IgD-negative memory B cell (primary cell): ENCODE measurements at regions not wholly inside any gene's neighbourhood (a gene's known extent, or its start where the extent isn't known, plus 50 kb on each side); places are given as distances from the start of the nearest gene placed in this dataset.
A peak's percentile ranks its signal among the peaks of the same experiment; 100 is the strongest.

Experiments used
- H3K27ac Mint-ChIP-seq, 3 donors: one replicate each; pipeline ENCODE4 v1.8.0; 2020 to 2022; ENCODE audit warnings: mild to moderate bottlenecking in 3 of 3, mixed read lengths in 3 of 3, moderate library complexity in 1 of 3
- H3K27me3 Mint-ChIP-seq: one replicate; pipeline ENCODE4 v1.8.0; 2021; ENCODE audit warnings: mixed read lengths
- H3K36me3 Mint-ChIP-seq: one replicate; pipeline ENCODE4 v1.8.0; 2020; ENCODE audit warnings: mild to moderate bottlenecking, mixed read lengths
- H3K4me1 Mint-ChIP-seq, 3 donors: one replicate each; pipeline ENCODE4 v1.8.0; 2020 to 2022; ENCODE audit warnings: mixed read lengths in 3 of 3, mild to moderate bottlenecking in 1 of 3
- H3K4me3 Mint-ChIP-seq, 4 donors: one replicate each; pipeline ENCODE4 v1.8.0; 2020 to 2022; ENCODE audit warnings: mild to moderate bottlenecking in 4 of 4, mixed read lengths in 4 of 4, moderate library complexity in 3 of 4
- H3K9me3 Mint-ChIP-seq, 3 donors: one replicate each; pipeline ENCODE4 v1.8.0; 2020 to 2021; ENCODE audit warnings: mixed read lengths in 3 of 3, mild to moderate bottlenecking in 1 of 3

DNA sequence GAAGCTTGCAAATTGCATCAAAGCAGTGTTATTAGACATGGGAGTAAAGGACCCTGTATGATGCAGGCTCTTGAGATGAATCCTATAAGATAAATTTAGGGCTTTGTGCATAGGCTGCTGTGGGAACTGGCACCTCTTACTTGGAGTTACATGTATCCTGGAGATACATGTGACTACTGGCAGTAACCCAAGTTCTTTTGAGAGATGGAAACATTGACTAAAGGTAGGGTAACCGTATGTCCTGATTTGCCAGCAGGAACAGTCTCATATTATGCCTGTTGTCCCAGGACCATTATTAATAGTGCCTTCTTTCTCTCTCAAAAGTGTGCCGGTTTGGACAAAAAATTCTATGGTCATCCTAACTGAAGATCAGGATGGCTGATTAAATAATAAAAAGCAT is 195.4 kb downstream of the LACC1 start:
- Mint-ChIP-seq H3K27me3 (peaks cover 1% of the 10 kb centered on the region), H3K36me3 (peaks cover 3% of the 10 kb centered on the region), H3K4me3 (no peak overlapping the region), H3K27ac (no peak overlapping the region), H3K4me1 (no peaks in the 10 kb centered on the region), H3K9me3 (peaks cover 6 to 13% (median 7%) of the 10 kb centered on the region in 3 donors)

DNA sequence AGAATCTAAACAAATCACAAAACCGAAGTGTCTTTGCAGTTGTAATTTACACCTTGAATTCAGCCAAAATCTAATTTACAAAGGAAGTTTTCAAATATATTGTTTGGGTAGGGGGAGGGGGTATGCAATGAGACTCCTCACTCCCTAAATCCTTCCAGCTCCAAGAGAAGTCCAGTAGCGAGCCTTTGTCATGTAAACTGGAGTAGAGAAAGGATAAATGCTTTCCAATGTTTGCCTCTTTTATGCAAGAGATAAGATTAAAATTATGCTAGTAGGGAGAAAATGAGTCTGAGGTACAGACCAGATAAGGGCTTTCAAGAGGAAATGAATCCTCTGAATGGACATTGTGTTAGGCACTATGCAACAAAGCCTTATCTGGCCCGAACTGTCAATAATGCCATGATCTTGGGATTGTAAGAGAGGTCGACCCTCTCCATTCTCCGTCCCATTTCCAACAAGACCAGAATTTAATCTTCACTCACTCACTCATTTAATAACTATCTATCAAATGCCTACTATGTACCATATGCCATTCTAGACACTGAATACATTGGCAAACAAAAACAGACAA is 199.2 kb downstream of the LACC1 start:
- H3K27me3 Mint-ChIP-seq = peaks cover 1% of the 10 kb centered on the region
- H3K27ac Mint-ChIP-seq = no peak overlapping the region
- H3K4me1 Mint-ChIP-seq = no peaks in the 10 kb centered on the region
- no peak overlapping the region for H3K4me3 Mint-ChIP-seq
- peaks cover 3% of the 10 kb centered on the region for H3K36me3 Mint-ChIP-seq
- peaks cover 0 to 8% (median 5%) of the 10 kb centered on the region in 3 donors for H3K9me3 Mint-ChIP-seq

GRCh38 chr13:44079413-44080205 is 199.9 kb downstream of the LACC1 start:
- H3K9me3 Mint-ChIP-seq = peaks cover 0 to 8% (median 5%) of the 10 kb centered on the region in 3 donors
- no peaks in the 10 kb centered on the region for H3K4me1 Mint-ChIP-seq
- H3K36me3 Mint-ChIP-seq = no peaks in the 10 kb centered on the region
- H3K4me3 Mint-ChIP-seq = no peak overlapping the region
- H3K27me3 Mint-ChIP-seq = peaks cover 2% of the 10 kb centered on the region
- H3K27ac Mint-ChIP-seq = no peak overlapping the region

GRCh38 chr13:44084146-44084545 is 204.4 kb downstream of the LACC1 start:
- Mint-ChIP-seq H3K9me3 (peaks cover 0 to 8% (median 5%) of the 10 kb centered on the region in 3 donors), H3K4me1 (peaks cover 0 to 1% (median 0%) of the 10 kb centered on the region in 3 donors), H3K27me3 (peaks cover 8% of the 10 kb centered on the region), H3K4me3 (no peak overlapping the region), H3K27ac (no peak overlapping the region), H3K36me3 (peaks cover 4% of the 10 kb centered on the region)

GRCh38 chr13:44086389-44086788 is 206.7 kb downstream of the LACC1 start:
- no peak overlapping the region for H3K27ac Mint-ChIP-seq
- H3K27me3 Mint-ChIP-seq = peaks cover 7% of the 10 kb centered on the region
- H3K36me3 Mint-ChIP-seq = peaks cover 5% of the 10 kb centered on the region
- H3K9me3 Mint-ChIP-seq = peaks cover 0 to 11% (median 5%) of the 10 kb centered on the region in 3 donors
- H3K4me1 Mint-ChIP-seq = peaks cover 5 to 6% (median 5%) of the 10 kb centered on the region in 3 donors
- no peak overlapping the region for H3K4me3 Mint-ChIP-seq

DNA sequence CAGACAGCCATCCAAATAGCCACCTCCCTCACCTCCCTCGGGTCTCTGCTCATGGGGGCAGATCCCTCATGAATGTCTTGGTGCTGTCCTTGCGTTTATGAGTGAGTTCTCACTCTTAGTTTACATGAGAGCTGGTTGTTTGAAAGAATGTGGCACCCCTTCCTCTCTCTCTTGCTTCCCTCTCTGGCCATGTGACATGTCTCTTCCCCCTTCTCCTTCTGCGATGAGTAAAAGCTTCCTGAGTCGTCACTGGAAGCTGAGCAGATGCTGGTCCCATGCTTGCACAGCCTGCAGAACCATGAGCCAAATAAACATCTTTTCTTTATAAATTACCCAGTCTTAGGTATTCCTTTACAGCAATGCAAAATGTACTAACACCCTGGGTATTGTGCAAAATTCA is 208.7 kb downstream of the LACC1 start:
- peaks cover 7% of the 10 kb centered on the region for H3K27me3 Mint-ChIP-seq
- peaks cover 0 to 4% (median 0%) of the 10 kb centered on the region in 3 donors for H3K9me3 Mint-ChIP-seq
- peaks cover 5 to 6% (median 5%) of the 10 kb centered on the region in 3 donors for H3K4me1 Mint-ChIP-seq
- peak overlapping the region in 1 of 4 donors; percentile 56 for H3K4me3 Mint-ChIP-seq
- H3K27ac Mint-ChIP-seq = no peak overlapping the region
- peaks cover 5% of the 10 kb centered on the region for H3K36me3 Mint-ChIP-seq

DNA sequence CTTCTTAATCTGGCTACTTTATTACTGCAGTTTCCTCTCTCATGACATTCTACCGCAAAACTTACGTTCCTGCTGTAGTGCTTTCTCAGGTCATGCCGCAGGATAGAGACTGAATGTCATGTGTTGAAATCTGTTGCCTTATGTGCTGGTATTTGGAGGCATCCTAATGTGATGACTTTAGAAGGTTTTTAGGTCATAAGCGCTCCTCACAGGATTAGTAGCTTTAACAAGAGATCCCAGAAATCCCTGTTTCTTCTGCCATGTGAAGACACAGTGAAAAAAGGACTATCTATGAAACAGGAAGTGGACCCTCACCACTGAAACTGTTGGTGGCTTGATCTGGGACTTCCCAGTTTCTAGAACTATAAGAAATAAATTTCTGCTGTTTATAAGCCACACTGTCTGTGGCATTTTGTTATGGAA is 209.3 kb downstream of the LACC1 start:
- Mint-ChIP-seq H3K27me3 (peaks cover 7% of the 10 kb centered on the region), H3K27ac (no peak overlapping the region), H3K4me3 (no peak overlapping the region), H3K9me3 (peaks cover 0 to 4% (median 0%) of the 10 kb centered on the region in 3 donors), H3K4me1 (peaks cover 5 to 6% (median 5%) of the 10 kb centered on the region in 3 donors), H3K36me3 (peaks cover 5% of the 10 kb centered on the region)

GRCh38 chr13:44089452-44089851 is 209.7 kb downstream of the LACC1 start:
- Mint-ChIP-seq H3K4me1 (peaks cover 5 to 6% (median 5%) of the 10 kb centered on the region in 3 donors), H3K36me3 (peaks cover 5% of the 10 kb centered on the region), H3K27ac (no peak overlapping the region), H3K27me3 (peaks cover 10% of the 10 kb centered on the region), H3K9me3 (peaks cover 0 to 4% (median 0%) of the 10 kb centered on the region in 3 donors), H3K4me3 (no peak overlapping the region)

DNA sequence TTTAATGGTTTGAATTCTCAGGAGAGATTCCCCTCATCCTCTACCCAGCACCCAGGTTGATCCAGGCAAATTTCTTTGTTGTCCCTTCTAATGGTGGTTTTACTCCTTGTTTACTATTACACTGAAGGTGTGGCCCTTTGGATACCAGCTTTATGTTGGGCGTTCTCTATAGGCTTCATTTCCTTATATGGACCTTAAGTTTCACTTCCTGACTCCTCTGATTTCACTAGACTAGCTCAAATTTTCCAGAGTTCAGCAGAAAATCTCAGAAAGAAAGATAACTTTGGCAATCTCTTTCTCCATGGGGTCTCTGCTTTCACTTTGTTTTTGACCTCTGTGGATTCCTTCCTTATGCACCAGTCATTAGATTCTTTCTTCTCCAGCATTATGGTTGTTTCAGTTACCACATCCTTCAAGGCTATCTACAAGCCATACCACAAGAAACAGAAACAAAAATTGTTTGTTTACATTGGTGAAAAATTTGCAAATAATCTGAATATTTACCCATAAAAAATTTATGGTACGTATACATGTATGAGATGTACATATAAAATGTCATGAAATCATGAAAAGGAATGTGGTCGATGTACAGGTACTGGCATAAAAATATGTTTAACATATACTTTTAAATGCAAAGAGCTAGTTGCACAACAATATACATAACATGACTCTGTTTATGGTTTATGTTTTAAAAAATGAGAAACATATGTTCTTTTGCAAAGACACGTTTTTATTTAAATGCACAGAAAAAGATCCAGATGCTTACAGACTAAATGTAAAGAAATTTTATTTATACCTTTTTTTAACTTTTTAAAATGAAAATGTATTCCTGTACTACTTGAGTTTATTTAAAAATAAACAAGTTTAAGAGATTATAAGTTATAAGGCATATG is 212.6 kb downstream of the LACC1 start:
- H3K27ac Mint-ChIP-seq = no peak overlapping the region
- H3K4me1 Mint-ChIP-seq = peaks cover 5 to 6% (median 5%) of the 10 kb centered on the region in 3 donors
- peaks cover 1% of the 10 kb centered on the region for H3K36me3 Mint-ChIP-seq
- peaks cover 14% of the 10 kb centered on the region for H3K27me3 Mint-ChIP-seq
- H3K9me3 Mint-ChIP-seq = peaks cover 0 to 4% (median 0%) of the 10 kb centered on the region in 3 donors
- no peak overlapping the region for H3K4me3 Mint-ChIP-seq

- H3K4me3 Mint-ChIP-seq = no peak overlapping the region
- peaks cover 11% of the 10 kb centered on the region for H3K27me3 Mint-ChIP-seq
- peaks cover 0 to 4% (median 0%) of the 10 kb centered on the region in 3 donors for H3K9me3 Mint-ChIP-seq
- H3K36me3 Mint-ChIP-seq = peaks cover 1% of the 10 kb centered on the region
- H3K4me1 Mint-ChIP-seq = peaks cover 5 to 6% (median 5%) of the 10 kb centered on the region in 3 donors
- no peak overlapping the region for H3K27ac Mint-ChIP-seq
These were observed 214.2 kb downstream of the LACC1 start for GRCh38 chr13:44093607-44094564.

- H3K27me3 Mint-ChIP-seq = peaks cover 11% of the 10 kb centered on the region
- no peaks in the 10 kb centered on the region for H3K36me3 Mint-ChIP-seq
- H3K9me3 Mint-ChIP-seq = peaks cover 2 to 7% (median 6%) of the 10 kb centered on the region in 3 donors
- no peaks in the 10 kb centered on the region for H3K4me1 Mint-ChIP-seq
- no peak overlapping the region for H3K4me3 Mint-ChIP-seq
- H3K27ac Mint-ChIP-seq = no peak overlapping the region
These were observed 217.2 kb downstream of the LACC1 start for GRCh38 chr13:44096901-44097300.

DNA sequence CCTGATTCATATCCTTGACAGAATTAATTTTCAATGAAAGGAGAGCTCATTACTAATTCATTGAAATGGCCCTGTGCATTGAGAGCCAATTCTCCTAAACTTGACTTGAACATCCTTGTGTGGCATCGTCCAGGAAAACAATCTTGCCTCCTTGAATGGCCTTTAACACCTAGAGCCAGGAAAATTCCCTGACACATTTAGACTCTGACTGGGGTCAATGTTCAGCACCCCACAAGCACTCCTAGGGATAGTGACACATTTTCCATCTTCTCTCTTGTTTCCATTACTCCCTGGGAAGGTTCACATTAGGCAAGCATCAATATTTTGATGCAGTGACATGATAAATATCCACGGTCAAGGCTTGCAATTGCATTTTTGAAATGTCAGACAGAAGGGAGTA is 218.9 kb downstream of the LACC1 start:
- no peaks in the 10 kb centered on the region for H3K36me3 Mint-ChIP-seq
- H3K9me3 Mint-ChIP-seq = peaks cover 3 to 9% (median 6%) of the 10 kb centered on the region in 3 donors
- no peaks in the 10 kb centered on the region for H3K4me1 Mint-ChIP-seq
- peaks cover 11% of the 10 kb centered on the region for H3K27me3 Mint-ChIP-seq
- no peak overlapping the region for H3K27ac Mint-ChIP-seq
- no peak overlapping the region for H3K4me3 Mint-ChIP-seq

DNA sequence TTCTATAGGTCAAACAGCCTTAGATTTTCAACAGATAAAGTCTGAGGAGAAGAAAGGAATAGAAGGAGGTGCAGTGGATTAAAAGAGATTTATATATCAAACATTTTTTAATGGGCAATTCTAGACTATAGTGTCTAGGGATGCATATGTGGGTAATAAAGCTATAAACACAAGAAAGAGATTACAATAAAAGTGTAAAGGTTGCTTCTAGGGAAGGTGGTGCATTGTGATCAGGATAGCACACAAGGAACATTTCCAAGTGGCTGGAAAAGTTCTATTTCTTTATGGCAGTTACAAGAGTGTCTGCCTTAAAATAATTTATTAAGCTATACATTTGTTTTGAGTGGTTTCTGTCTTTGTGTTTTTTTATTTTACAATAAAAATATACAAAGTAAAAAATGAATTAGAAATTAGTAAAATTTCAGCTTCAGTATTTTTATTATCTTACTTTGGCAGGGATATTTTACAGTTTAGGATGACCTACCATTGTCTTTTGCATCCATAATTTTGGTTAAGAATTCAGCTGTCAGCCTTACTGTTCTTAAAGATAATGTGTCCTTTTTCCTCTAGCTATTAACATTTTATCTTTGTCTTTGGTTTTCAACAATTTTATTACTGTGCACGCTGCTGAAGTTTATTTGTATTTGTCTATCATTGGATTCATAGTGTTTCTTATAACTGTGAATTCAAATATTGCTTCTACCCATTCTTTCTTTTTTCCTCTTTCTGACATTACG is 221.8 kb downstream of the LACC1 start:
- no peaks in the 10 kb centered on the region for H3K36me3 Mint-ChIP-seq
- H3K4me1 Mint-ChIP-seq = peaks cover 0 to 1% (median 0%) of the 10 kb centered on the region in 3 donors
- no peak overlapping the region for H3K27ac Mint-ChIP-seq
- peaks cover 3 to 9% (median 8%) of the 10 kb centered on the region in 3 donors for H3K9me3 Mint-ChIP-seq
- H3K27me3 Mint-ChIP-seq = peaks cover 1% of the 10 kb centered on the region
- H3K4me3 Mint-ChIP-seq = no peak overlapping the region
